ENCODE measurements at regions not wholly inside any gene's neighbourhood (a gene's known extent, or its start where the extent isn't known, plus 50 kb on each side); places are given as distances from the start of the nearest gene placed in this dataset.

GRCh38 chr7:69411018-69411417, 187.3 kb upstream of the AUTS2 start:
- no peak for TF ChIP-seq CTCF (IDR thresholded peaks at IDR 0.05; ENCODE audit: unreplicated experiment)
- no peaks in the 10 kb centered on the region for H3K9me3 Mint-ChIP-seq (ENCODE audit: unreplicated experiment)
- H3K27me3 Mint-ChIP-seq (ENCODE audit: unreplicated experiment) = peaks cover 8% of the 10 kb centered on the region
- no peak overlapping the region for H3K27ac Mint-ChIP-seq (ENCODE audit: unreplicated experiment)
- no peaks in the 10 kb centered on the region for H3K4me1 Mint-ChIP-seq (ENCODE audit: unreplicated experiment)
- H3K36me3 Mint-ChIP-seq (ENCODE audit: low read depth, unreplicated experiment) = no peaks in the 10 kb centered on the region
- H3K4me3 Mint-ChIP-seq (ENCODE audit: unreplicated experiment) = no peak overlapping the region
- no peak for DNase-seq (ENCODE audit: low spot score)

GRCh38 chr7:69411466-69411865, 186.8 kb upstream of the AUTS2 start:
- peaks cover 8% of the 10 kb centered on the region for H3K27me3 Mint-ChIP-seq (ENCODE audit: unreplicated experiment)
- H3K36me3 Mint-ChIP-seq (ENCODE audit: low read depth, unreplicated experiment) = no peaks in the 10 kb centered on the region
- no peaks in the 10 kb centered on the region for H3K4me1 Mint-ChIP-seq (ENCODE audit: unreplicated experiment)
- H3K9me3 Mint-ChIP-seq (ENCODE audit: unreplicated experiment) = no peaks in the 10 kb centered on the region
- no peak for TF ChIP-seq CTCF (IDR thresholded peaks at IDR 0.05; ENCODE audit: unreplicated experiment)
- no peak overlapping the region for H3K4me3 Mint-ChIP-seq (ENCODE audit: unreplicated experiment)
- DNase-seq (ENCODE audit: low spot score) = no peak
- H3K27ac Mint-ChIP-seq (ENCODE audit: unreplicated experiment) = no peak overlapping the region

- no peak for TF ChIP-seq CTCF (IDR thresholded peaks at IDR 0.05; ENCODE audit: unreplicated experiment)
- Mint-ChIP-seq H3K27me3 (ENCODE audit: unreplicated experiment) (peaks cover 8% of the 10 kb centered on the region), H3K9me3 (ENCODE audit: unreplicated experiment) (no peaks in the 10 kb centered on the region), H3K4me3 (ENCODE audit: unreplicated experiment) (no peak overlapping the region), H3K4me1 (ENCODE audit: unreplicated experiment) (no peaks in the 10 kb centered on the region), H3K27ac (ENCODE audit: unreplicated experiment) (no peak overlapping the region), H3K36me3 (ENCODE audit: low read depth, unreplicated experiment) (no peaks in the 10 kb centered on the region)
- DNase-seq (ENCODE audit: low spot score) = no peak
Observed at GRCh38 chr7:69412331-69413146, 185.7 kb upstream of the AUTS2 start.

GRCh38 chr7:69414555-69414954, 183.7 kb upstream of the AUTS2 start:
- H3K9me3 Mint-ChIP-seq (ENCODE audit: unreplicated experiment) = no peaks in the 10 kb centered on the region
- H3K27me3 Mint-ChIP-seq (ENCODE audit: unreplicated experiment) = peaks cover 8% of the 10 kb centered on the region
- TF ChIP-seq CTCF (IDR thresholded peaks at IDR 0.05; ENCODE audit: unreplicated experiment) = no peak
- no peak overlapping the region for H3K27ac Mint-ChIP-seq (ENCODE audit: unreplicated experiment)
- no peak overlapping the region for H3K4me3 Mint-ChIP-seq (ENCODE audit: unreplicated experiment)
- no peaks in the 10 kb centered on the region for H3K4me1 Mint-ChIP-seq (ENCODE audit: unreplicated experiment)
- DNase-seq (ENCODE audit: low spot score) = no peak
- no peaks in the 10 kb centered on the region for H3K36me3 Mint-ChIP-seq (ENCODE audit: low read depth, unreplicated experiment)

- DNase-seq (ENCODE audit: low spot score) = no peak
- H3K36me3 Mint-ChIP-seq (ENCODE audit: low read depth, unreplicated experiment) = no peaks in the 10 kb centered on the region
- TF ChIP-seq CTCF (IDR thresholded peaks at IDR 0.05; ENCODE audit: unreplicated experiment) = no peak
- H3K27me3 Mint-ChIP-seq (ENCODE audit: unreplicated experiment) = no peaks in the 10 kb centered on the region
- H3K27ac Mint-ChIP-seq (ENCODE audit: unreplicated experiment) = no peak overlapping the region
- no peaks in the 10 kb centered on the region for H3K9me3 Mint-ChIP-seq (ENCODE audit: unreplicated experiment)
- H3K4me3 Mint-ChIP-seq (ENCODE audit: unreplicated experiment) = no peak overlapping the region
- no peaks in the 10 kb centered on the region for H3K4me1 Mint-ChIP-seq (ENCODE audit: unreplicated experiment)
Observed at GRCh38 chr7:69418869-69419670, 179.2 kb upstream of the AUTS2 start.
